Gastroesophageal sphincter (tissue), 4 donors: ENCODE measurements at regions not wholly inside any gene's neighbourhood (a gene's known extent, or its start where the extent isn't known, plus 50 kb on each side); places are given as distances from the start of the nearest gene placed in this dataset.

ENCODE experiments used
- ATAC-seq: fragments of 150-250 bp; one replicate; pipeline ENCODE4 v1.9.1; 2016; ENCODE audit warnings: mild to moderate bottlenecking, moderate library complexity
- H3K27ac ChIP-seq, 4 donors: fragments of 200-600 bp; sonication (generic) in 3 of 4; 1 replicate in 3 of 4; 2 replicates in 1 of 4; pipeline ENCODE4 v1.5.1; 2016 to 2019
- H3K27me3 ChIP-seq: fragments of 200-600 bp; sonication (generic); one replicate; pipeline ENCODE4 v1.5.1; 2019
- H3K36me3 ChIP-seq, 2 donors: fragments of 200-600 bp; sonication (generic); one replicate each; pipeline ENCODE4 v1.5.1; 2019; ENCODE audit warnings: control low read depth in 1 of 2
- H3K4me1 ChIP-seq, 3 donors: fragments of 200-600 bp; sonication (generic); 1 replicate in 2 of 3; 2 replicates in 1 of 3; pipeline ENCODE4 v1.5.1; 2016 to 2019; ENCODE audit warnings: control low read depth in 2 of 3
- H3K4me3 ChIP-seq, 2 donors: fragments of 200-600 bp; sonication (generic); one replicate each; pipeline ENCODE4 v1.5.1; 2019; ENCODE audit warnings: mild to moderate bottlenecking in 1 of 2, moderate library complexity in 1 of 2
- H3K9me3 ChIP-seq, 3 donors: fragments of 200-600 bp; sonication (generic); one replicate each; pipeline ENCODE4 v1.5.1; 2017 to 2019; ENCODE audit warnings: control low read depth in 2 of 3
- EP300 ChIP-seq: sonication (generic); formaldehyde crosslinking; IDR thresholded peaks from one replicate; pipeline ENCODE4 v1.6.1; 2017; ENCODE audit warnings: antibody characterized with exemption, mild to moderate bottlenecking
- POLR2A ChIP-seq, 2 donors: fragments of 450-650 bp; IDR thresholded peaks; one replicate each; pipeline ENCODE4 v1.6.1; 2017; ENCODE audit warnings: antibody characterized with exemption in 2 of 2, mild to moderate bottlenecking in 2 of 2, moderate library complexity in 1 of 2
- POLR2AphosphoS5 ChIP-seq: sonication (generic); formaldehyde crosslinking; IDR thresholded peaks from one replicate; pipeline ENCODE4 v1.6.1; 2017; ENCODE audit warnings: antibody characterized with exemption
- WGBS, 2 donors: methylation state at CpG; one replicate each; pipeline ENCODE4 v1.1.5; 2018; ENCODE audit warnings: low coverage in 1 of 2; 5-methylcytosine and 5-hydroxymethylcytosine counted together
- TF ChIP-seq, protein P1 (sequence below), 4 experiments: fragments of 200-600 bp in 2 of 4; fragments of 450-650 bp in 2 of 4; sonication (generic) in 1 of 4; IDR thresholded peaks; one replicate each; pipeline ENCODE4 v1.5.1; 2017 to 2019; ENCODE audit warnings: antibody characterized with exemption in 4 of 4, mild to moderate bottlenecking in 2 of 4, moderate library complexity in 2 of 4

DNA sequence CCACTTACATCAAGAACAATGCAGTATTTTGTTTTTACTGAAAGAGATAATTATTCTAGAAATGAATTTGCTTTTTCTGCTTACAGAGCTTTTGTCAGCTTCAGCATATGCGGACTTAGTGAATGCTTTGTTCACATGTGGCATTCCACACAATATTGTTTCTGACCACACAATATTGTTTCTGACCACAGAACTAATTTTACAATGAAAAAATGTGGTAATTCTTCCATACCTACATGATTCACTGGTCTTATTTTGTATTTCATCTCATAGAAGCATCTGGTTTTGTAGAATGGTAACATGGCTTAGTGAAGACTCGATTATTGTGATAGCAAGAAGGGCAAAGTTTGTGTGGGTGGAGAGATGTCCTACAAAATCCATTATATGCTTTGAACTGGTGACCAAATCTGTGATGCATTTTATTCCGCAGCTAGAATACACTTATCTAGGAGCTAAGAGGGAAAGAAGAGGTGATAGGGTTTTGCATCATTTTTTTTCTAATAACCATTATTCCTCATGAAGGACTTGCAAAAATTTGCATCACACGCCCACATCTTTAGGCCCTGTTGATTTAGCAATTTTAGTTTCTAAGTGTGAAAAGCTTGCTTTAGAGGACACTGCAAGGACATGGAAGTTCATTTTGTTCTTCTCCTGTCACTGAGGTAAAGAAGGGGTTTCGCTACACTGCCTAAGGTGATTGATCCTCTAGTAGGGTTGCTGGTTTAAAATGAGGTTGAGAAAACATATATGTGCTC lies 75.3 kb downstream of the HLX start:
- H3K9me3 ChIP-seq: peaks cover 0 to 10% (median 0%) of the 10 kb centered on the region in 3 donors
- H3K27me3 ChIP-seq: no peaks in the 10 kb centered on the region
- no peak overlapping the region for H3K4me3 ChIP-seq
- no peaks in the 10 kb centered on the region for H3K36me3 ChIP-seq
- no peak overlapping the region for H3K27ac ChIP-seq
- WGBS, 2 donors: 91 to 97% methylated on average over 5 of the region's 5 CpGs
- ATAC-seq: no peak
- H3K4me1 ChIP-seq: no peaks in the 10 kb centered on the region
- TF ChIP-seq, protein P1, sequence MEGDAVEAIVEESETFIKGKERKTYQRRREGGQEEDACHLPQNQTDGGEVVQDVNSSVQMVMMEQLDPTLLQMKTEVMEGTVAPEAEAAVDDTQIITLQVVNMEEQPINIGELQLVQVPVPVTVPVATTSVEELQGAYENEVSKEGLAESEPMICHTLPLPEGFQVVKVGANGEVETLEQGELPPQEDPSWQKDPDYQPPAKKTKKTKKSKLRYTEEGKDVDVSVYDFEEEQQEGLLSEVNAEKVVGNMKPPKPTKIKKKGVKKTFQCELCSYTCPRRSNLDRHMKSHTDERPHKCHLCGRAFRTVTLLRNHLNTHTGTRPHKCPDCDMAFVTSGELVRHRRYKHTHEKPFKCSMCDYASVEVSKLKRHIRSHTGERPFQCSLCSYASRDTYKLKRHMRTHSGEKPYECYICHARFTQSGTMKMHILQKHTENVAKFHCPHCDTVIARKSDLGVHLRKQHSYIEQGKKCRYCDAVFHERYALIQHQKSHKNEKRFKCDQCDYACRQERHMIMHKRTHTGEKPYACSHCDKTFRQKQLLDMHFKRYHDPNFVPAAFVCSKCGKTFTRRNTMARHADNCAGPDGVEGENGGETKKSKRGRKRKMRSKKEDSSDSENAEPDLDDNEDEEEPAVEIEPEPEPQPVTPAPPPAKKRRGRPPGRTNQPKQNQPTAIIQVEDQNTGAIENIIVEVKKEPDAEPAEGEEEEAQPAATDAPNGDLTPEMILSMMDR (IDR thresholded peaks at IDR 0.05): no peak
- no peak for TF ChIP-seq EP300
- TF ChIP-seq POLR2A (IDR thresholded peaks at IDR 0.05): no peak
- no peak for TF ChIP-seq POLR2AphosphoS5

DNA sequence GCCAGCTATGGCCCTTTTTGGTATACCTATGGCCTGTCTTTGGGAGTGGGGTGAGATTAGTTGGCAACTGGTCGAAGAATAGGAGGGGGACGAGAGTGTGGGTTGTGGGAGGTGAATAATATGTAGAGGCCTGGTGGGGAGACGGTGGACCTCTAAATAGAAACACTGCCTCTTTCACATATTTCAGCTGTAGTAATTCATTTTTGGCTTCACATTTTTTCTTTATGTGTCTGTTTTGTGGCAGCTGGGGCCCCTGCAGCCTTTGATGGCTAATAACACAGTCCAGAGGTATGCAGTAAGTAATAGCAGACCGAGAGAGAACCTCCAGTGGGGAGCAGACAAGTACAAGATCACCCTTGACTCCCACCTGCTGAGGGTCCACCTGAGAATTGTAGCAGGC lies 75.9 kb downstream of the HLX start:
- Histone ChIP-seq H3K9me3 (peaks cover 0 to 7% (median 0%) of the 10 kb centered on the region in 3 donors), H3K27me3 (no peaks in the 10 kb centered on the region), H3K27ac (no peak overlapping the region), H3K36me3 (no peaks in the 10 kb centered on the region), H3K4me3 (no peak overlapping the region), H3K4me1 (no peaks in the 10 kb centered on the region)
- 80 to 88% methylated on average over 1 to 4 of the region's 4 CpGs for WGBS, 2 donors
- TF ChIP-seq POLR2AphosphoS5 (no peak), EP300 (no peak), POLR2A (IDR thresholded peaks at IDR 0.05) (no peak)
- TF ChIP-seq, protein P1 (IDR thresholded peaks at IDR 0.05): no peak
- ATAC-seq: no peak

DNA sequence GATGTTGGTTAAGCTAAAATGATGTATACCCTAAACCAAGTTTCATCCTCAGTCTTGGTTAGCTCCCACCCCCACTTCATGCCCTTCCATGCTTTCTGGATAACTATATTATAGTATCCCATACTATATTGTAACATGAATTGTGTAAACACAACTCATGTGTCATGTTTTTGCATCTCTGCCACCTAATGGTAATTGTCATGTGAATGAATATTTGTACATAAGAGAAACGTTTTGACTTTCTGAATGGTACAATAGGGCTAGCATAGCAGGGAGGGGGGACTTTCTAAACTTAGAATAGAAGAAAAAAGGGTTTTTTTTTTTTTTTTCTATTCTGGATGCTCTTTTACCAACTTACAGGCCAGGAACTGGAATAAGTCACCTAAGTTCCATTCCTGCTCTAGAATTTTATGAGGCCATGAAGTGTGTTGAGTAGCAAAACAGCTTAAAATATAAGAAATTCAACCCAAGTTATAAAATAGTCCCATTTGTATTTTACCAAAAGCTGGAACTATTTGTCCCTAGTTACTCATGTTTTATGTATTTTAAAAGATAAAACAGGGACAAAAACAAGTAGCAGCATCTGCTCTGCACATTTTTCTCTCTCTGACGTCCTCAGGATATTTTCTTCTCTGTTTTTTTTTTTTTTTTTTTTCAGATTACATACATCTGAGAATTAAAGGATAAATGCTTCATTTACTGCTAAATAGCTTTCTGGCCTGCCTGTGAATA lies 77.4 kb downstream of the HLX start:
- H3K27ac ChIP-seq: no peak overlapping the region

GRCh38 chr1:220957233-220957605 lies 78.0 kb downstream of the HLX start:
- H3K27ac ChIP-seq: no peak overlapping the region
- no peaks in the 10 kb centered on the region for H3K4me1 ChIP-seq
- H3K36me3 ChIP-seq: no peaks in the 10 kb centered on the region
- no peaks in the 10 kb centered on the region for H3K9me3 ChIP-seq
- TF ChIP-seq, protein P1 (IDR thresholded peaks at IDR 0.05): no peak
- TF ChIP-seq POLR2AphosphoS5 (no peak), POLR2A (IDR thresholded peaks at IDR 0.05) (no peak), EP300 (no peak)
- no peaks in the 10 kb centered on the region for H3K27me3 ChIP-seq
- ATAC-seq: no peak
- 54 to 79% methylated on average over 2 to 3 of the region's 3 CpGs for WGBS, 2 donors
- no peak overlapping the region for H3K4me3 ChIP-seq

More for the DNA sequence above, 77.4 kb downstream of the HLX start:
- no peak for ATAC-seq
- Histone ChIP-seq H3K9me3 (no peaks in the 10 kb centered on the region), H3K36me3 (no peaks in the 10 kb centered on the region), H3K27me3 (no peaks in the 10 kb centered on the region), H3K4me1 (no peaks in the 10 kb centered on the region), H3K4me3 (no peak overlapping the region)
- TF ChIP-seq, protein P1 (IDR thresholded peaks at IDR 0.05): no peak
- TF ChIP-seq EP300 (no peak), POLR2AphosphoS5 (no peak), POLR2A (IDR thresholded peaks at IDR 0.05) (no peak)
- 46 to 61% methylated on average over 2 of the region's 2 CpGs for WGBS, 2 donors

DNA sequence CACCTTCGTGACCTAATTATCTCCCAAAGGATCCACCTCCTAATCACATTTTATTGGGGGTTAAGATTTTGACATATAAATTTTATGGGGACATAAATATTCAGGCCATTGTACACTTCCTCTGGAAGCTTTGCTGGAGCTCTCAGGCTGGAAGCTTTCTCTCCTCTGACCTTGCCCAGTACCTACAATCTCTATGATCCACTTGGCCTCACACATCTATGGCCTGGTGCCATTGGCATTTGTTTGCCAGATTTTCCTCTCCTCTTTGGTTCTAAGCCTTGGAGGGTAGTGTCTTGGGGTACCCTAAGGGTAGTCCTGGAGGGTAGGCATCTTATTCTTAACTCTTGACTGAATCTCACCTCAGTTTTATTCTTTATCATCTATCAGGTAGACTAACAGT lies 79.0 kb downstream of the HLX start:
- Histone ChIP-seq H3K36me3 (no peaks in the 10 kb centered on the region), H3K9me3 (no peaks in the 10 kb centered on the region), H3K27ac (no peak overlapping the region), H3K4me3 (no peak overlapping the region), H3K4me1 (no peaks in the 10 kb centered on the region), H3K27me3 (no peaks in the 10 kb centered on the region)
- no peak for ATAC-seq
- no peak for TF ChIP-seq POLR2AphosphoS5
- TF ChIP-seq POLR2A (IDR thresholded peaks at IDR 0.05): no peak
- TF ChIP-seq, protein P1 (IDR thresholded peaks at IDR 0.05): no peak
- TF ChIP-seq EP300: no peak
- 89% methylated on average over 1 of the region's 1 CpG; no CpG with 5 or more reads in 1 of the 2 donors for WGBS, 2 donors
